HCT116 (cell line): ENCODE measurements at regions not wholly inside any gene's neighbourhood (a gene's known extent, or its start where the extent isn't known, plus 50 kb on each side); places are given as distances from the start of the nearest gene placed in this dataset.

Experiments
- ATAC-seq: fragments of 200-7000 bp; cut with Tn5 transposase; 2 replicates; pipeline ENCODE4 v1.9.1; 2020; ENCODE audit warnings: mild to moderate bottlenecking, moderate library complexity
- BruUV-seq: library from RNA; stranded (reverse); fragments of 400-500 nt; replicated peaks from 2 replicates; lab custom pipeline; 2021; lab: Mats Ljungman, UMichigan
- CTCF ChIA-PET: fragments of 300-600 bp; sonication (Branson Sonifier 250); formaldehyde crosslinking; loops from one replicate; lab custom pipeline; 2021; ENCODE audit warnings: antibody characterized with exemption; lab: Charles Lee
- POLR2A ChIA-PET: fragments of 300-600, 350-600 bp; sonication (Branson Sonifier 250); formaldehyde crosslinking; loops from one replicate; lab custom pipeline; 2021; ENCODE audit warnings: antibody characterized with exemption; lab: Charles Lee
- RAD21 ChIA-PET, 2 experiments: fragments of 300-600 bp; sonication (Branson Sonifier 250); formaldehyde crosslinking; loops; one replicate each; lab custom pipeline; 2023; ENCODE audit warnings: low total read pairs in 2 of 2; ENCODE audit not compliant: uncharacterized antibody in 2 of 2, unreplicated experiment in 2 of 2, low non-redundant PET in 1 of 2; lab: Charles Lee
- DNase-seq: peaks from one replicate; pipeline ENCODE4 v3.0.0-alpha.2; 2010; ENCODE audit warnings: low read depth, low spot score
- H2AFZ ChIP-seq: fragments of 200-600 bp; shearing (Covaris generic), sonication (generic); 2 replicates; pipeline ENCODE4 v1.6.1; 2017; ENCODE audit warnings: low read depth, mixed run types, mixed read lengths, antibody characterized with exemption, low read length; ENCODE audit not compliant: poor library complexity, severe bottlenecking
- H3K27ac ChIP-seq: 2 replicates; pipeline ENCODE4 v1.5.1; 2012; ENCODE audit warnings: low read depth, low read length
- H3K27me3 ChIP-seq: fragments of 200-600 bp; sonication (generic); 2 replicates; pipeline ENCODE4 v1.6.1; 2016; ENCODE audit warnings: mixed run types, low read length, mixed read lengths; ENCODE audit not compliant: insufficient read depth
- H3K36me3 ChIP-seq, 2 experiments: fragments of 200-500 bp in 1 of 2; fragments of 200-600 bp in 1 of 2; sonication (Bioruptor generic) in 1 of 2; sonication (generic) in 1 of 2; 2 replicates each; pipeline versions ENCODE4 v1.5.1 to v1.6.1; 2014 to 2016; ENCODE audit warnings: low read length in 2 of 2, inconsistent platforms in 1 of 2, mixed read lengths in 1 of 2, mixed run types in 1 of 2; ENCODE audit not compliant: insufficient read depth in 2 of 2, control insufficient read depth in 1 of 2
- H3K4me1 ChIP-seq, 2 experiments: fragments of 200-600 bp in 1 of 2; sonication (generic) in 1 of 2; 2 replicates each; pipeline versions ENCODE4 v1.5.1 to v1.6.1; 2012 to 2017; ENCODE audit warnings: low read length in 2 of 2, inconsistent platforms in 1 of 2, mild to moderate bottlenecking in 1 of 2, mixed read lengths in 1 of 2, mixed run types in 1 of 2, moderate library complexity in 1 of 2; ENCODE audit not compliant: insufficient read depth in 2 of 2, control insufficient read depth in 1 of 2
- H3K4me2 ChIP-seq: fragments of 200-600 bp; sonication (generic); 2 replicates; pipeline ENCODE4 v1.6.1; 2017; ENCODE audit warnings: mixed run types, low read length, mixed read lengths
- H3K4me3 ChIP-seq, 2 experiments: fragments of 200-600 bp in 1 of 2; sonication (generic) in 1 of 2; replicated peaks in 1 of 2; 2 replicates each; pipeline ENCODE4 v1.5.1; 2011 to 2016; ENCODE audit warnings: low read length in 2 of 2, control low read depth in 1 of 2, low read depth in 1 of 2, mild to moderate bottlenecking in 1 of 2, mixed read lengths in 1 of 2, mixed run types in 1 of 2
- H3K79me2 ChIP-seq: fragments of 200-600 bp; sonication (generic); 2 replicates; pipeline ENCODE4 v1.6.1; 2017; ENCODE audit warnings: mild to moderate bottlenecking, mixed run types, low read length, moderate library complexity, mixed read lengths; ENCODE audit not compliant: insufficient read depth
- H3K9ac ChIP-seq: fragments of 200-600 bp; sonication (generic); 2 replicates; pipeline ENCODE4 v1.6.1; 2016; ENCODE audit warnings: low read length, mixed read lengths
- H3K9me2 ChIP-seq: fragments of 200-600 bp; sonication (generic), shearing (Covaris generic); 2 replicates; pipeline ENCODE4 v1.6.1; 2017; ENCODE audit warnings: mixed run types, mild to moderate bottlenecking, moderate library complexity; ENCODE audit not compliant: insufficient read depth
- H3K9me3 ChIP-seq, 2 experiments: fragments of 200-500 bp in 1 of 2; fragments of 200-600 bp in 1 of 2; sonication (Bioruptor generic) in 1 of 2; sonication (generic) in 1 of 2; 2 replicates each; pipeline ENCODE4 v1.6.1; 2014 to 2017; ENCODE audit warnings: low read length in 2 of 2, mixed read lengths in 2 of 2, inconsistent platforms in 1 of 2, low read depth in 1 of 2, mild to moderate bottlenecking in 1 of 2, mixed run types in 1 of 2, moderate library complexity in 1 of 2; ENCODE audit not compliant: control insufficient read depth in 1 of 2, insufficient read depth in 1 of 2
- H4K20me1 ChIP-seq: fragments of 200-600 bp; sonication (generic), shearing (Covaris generic); 2 replicates; pipeline ENCODE4 v1.6.1; 2017; ENCODE audit warnings: mixed run types, mild to moderate bottlenecking, moderate library complexity; ENCODE audit not compliant: insufficient read depth
- ATF3 ChIP-seq: IDR thresholded peaks from 2 replicates; pipeline ENCODE4 v1.6.1; 2012
- CBX3 ChIP-seq: IDR thresholded peaks from 2 replicates; pipeline ENCODE4 v1.6.1; 2012; ENCODE audit warnings: low read depth
- CEBPB ChIP-seq: IDR thresholded peaks from 2 replicates; pipeline ENCODE4 v1.6.1; 2012; ENCODE audit warnings: low read depth
- CTCF ChIP-seq, 3 experiments: fragments of 200-600 bp in 1 of 3; sonication (generic) in 1 of 3; IDR thresholded peaks in 2 of 3; conservative IDR thresholded peaks in 1 of 3; 2 replicates each; pipeline ENCODE4 v1.5.1; 2012 to 2017; ENCODE audit warnings: low read depth in 2 of 3, low read length in 2 of 3, antibody characterized with exemption in 1 of 3, borderline replicate concordance in 1 of 3, control low read depth in 1 of 3, mild to moderate bottlenecking in 1 of 3, mixed read lengths in 1 of 3, mixed run types in 1 of 3, moderate library complexity in 1 of 3; ENCODE audit not compliant: insufficient read depth in 1 of 3
- EGR1 ChIP-seq: IDR thresholded peaks from 2 replicates; pipeline ENCODE4 v1.6.1; 2012; ENCODE audit warnings: low read depth
- ELF1 ChIP-seq: IDR thresholded peaks from 2 replicates; pipeline ENCODE4 v1.6.1; 2012; ENCODE audit warnings: low read depth, borderline replicate concordance
- EZH2phosphoT487 ChIP-seq: fragments of 200-600 bp; IDR thresholded peaks from 2 replicates; pipeline ENCODE4 v1.6.1; 2018; ENCODE audit warnings: antibody characterized with exemption, borderline replicate concordance
- FOSL1 ChIP-seq: IDR thresholded peaks from 2 replicates; pipeline ENCODE4 v1.6.1; 2012; ENCODE audit warnings: low read depth
- JUND ChIP-seq: IDR thresholded peaks from 2 replicates; pipeline ENCODE4 v1.6.1; 2012
- MAX ChIP-seq: IDR thresholded peaks from 2 replicates; pipeline ENCODE4 v1.6.1; 2012
- POLR2A ChIP-seq: IDR thresholded peaks from 2 replicates; pipeline ENCODE4 v1.7.0; 2011; ENCODE audit warnings: borderline replicate concordance; ENCODE audit not compliant: insufficient read depth, insufficient read length; ENCODE audit errors: extremely low read depth
- POLR2AphosphoS5 ChIP-seq: IDR thresholded peaks from 2 replicates; pipeline ENCODE4 v1.6.1; 2011; ENCODE audit warnings: mild to moderate bottlenecking, low read depth, low read length, moderate library complexity
- REST ChIP-seq: IDR thresholded peaks from 2 replicates; pipeline ENCODE4 v1.6.1; 2012; ENCODE audit warnings: low read depth
- SIN3A ChIP-seq: IDR thresholded peaks from 2 replicates; pipeline ENCODE4 v1.6.1; 2012; ENCODE audit warnings: low read depth
- SP1 ChIP-seq: IDR thresholded peaks from 2 replicates; pipeline ENCODE4 v1.6.1; 2012; ENCODE audit warnings: low read depth
- SRF ChIP-seq: IDR thresholded peaks from 2 replicates; pipeline ENCODE4 v1.6.1; 2012; ENCODE audit warnings: low read depth
- TCF7L2 ChIP-seq: IDR thresholded peaks from 2 replicates; pipeline ENCODE4 v1.7.0; 2011; ENCODE audit warnings: borderline replicate concordance, inconsistent platforms; ENCODE audit not compliant: insufficient read depth, insufficient read length; ENCODE audit errors: extremely low read depth
- YY1 ChIP-seq: IDR thresholded peaks from 2 replicates; pipeline ENCODE4 v1.6.1; 2011; ENCODE audit warnings: low read length, low read depth, moderate library complexity, mild to moderate bottlenecking; ENCODE audit not compliant: insufficient replicate concordance; ENCODE audit errors: extremely low read depth
- ZFX ChIP-seq: fragments of 450-650 bp; IDR thresholded peaks from 2 replicates; pipeline ENCODE4 v1.6.1; 2017
- ZNF274 ChIP-seq: fragments of 200-500 bp; sonication (Bioruptor generic); IDR thresholded peaks from 2 replicates; pipeline ENCODE4 v1.6.1; 2014; ENCODE audit warnings: mild to moderate bottlenecking, low read depth, low read length, inconsistent platforms
- intact Hi-C: fragments of 100-400 bp; cut with micrococcal nuclease; formaldehyde crosslinking; loops from 2 replicates; pipeline ENCODE4 v1.10.0; 2022

- RAD21 ChIA-PET = no interaction called here
- no peak for DNase-seq
Measured at GRCh38 chr13:44298314-44298713, 75.3 kb upstream of the SERP2 start.

More at GRCh38 chr13:44298314-44298713, 75.3 kb upstream of the SERP2 start:
- intact Hi-C loops = no loop called here
- Histone ChIP-seq H3K9ac (no peak overlapping the region), H3K79me2 (no peaks in the 10 kb centered on the region), H3K27ac (no peak overlapping the region), H3K4me3 (no peak overlapping the region), H3K4me1 (peaks cover 16 to 53% of the 10 kb centered on the region in 2 experiments; a peak in 3 of 4 replicates), H3K9me3 (no peaks in the 10 kb centered on the region), H3K36me3 (no peaks in the 10 kb centered on the region), H3K9me2 (no peaks in the 10 kb centered on the region), H4K20me1 (no peaks in the 10 kb centered on the region), H3K4me2 (no peak overlapping the region; the same call in 1 of the 2 replicates), H3K27me3 (no peaks in the 10 kb centered on the region), H2AFZ (no peak overlapping the region)
- ChIA-PET CTCF (no interaction called here), POLR2A (interaction anchor here (1.3 to 1.4 kb wide), 2 partner anchors 8 to 139 kb away, joined by 4 to 6 read pairs; no protein-coding TSS in a partner anchor)
- BruUV-seq = no TSS peak
- TF ChIP-seq FOSL1 (no peak), POLR2A (no peak), EZH2phosphoT487 (no peak), YY1 (no peak), MAX (no peak), ZFX (no peak), ZNF274 (no peak), CTCF (IDR thresholded peaks at IDR 0.05 in 2 of 3, conservative IDR thresholded peaks at IDR 0.05 in 1 of 3; ENCODE audit: borderline replicate concordance in 1 of 3, insufficient read depth in 1 of 3, low read depth in 2 of 3, low read length in 2 of 3) (no peak), POLR2AphosphoS5 (no peak), CEBPB (no peak), CBX3 (no peak), TCF7L2 (no peak), ATF3 (no peak), REST (no peak), SIN3A (no peak), EGR1 (no peak), ELF1 (no peak), JUND (no peak), SRF (no peak), SP1 (no peak)
- ATAC-seq = no peak
